HUES64 (cell line): ENCODE measurements at regions not wholly inside any gene's neighbourhood (a gene's known extent, or its start where the extent isn't known, plus 50 kb on each side); places are given as distances from the start of the nearest gene placed in this dataset.

Experiments used
- H3K27ac ChIP-seq: 2 replicates; pipeline ENCODE4 v1.7.0; 2013; ENCODE audit warnings: low read depth, low read length, inconsistent platforms
- H3K27me3 ChIP-seq: 2 replicates; pipeline ENCODE4 v1.6.1; 2013; ENCODE audit warnings: mild to moderate bottlenecking, low read length; ENCODE audit not compliant: insufficient read depth
- H3K36me3 ChIP-seq: 2 replicates; pipeline ENCODE4 v1.6.1; 2013; ENCODE audit warnings: mild to moderate bottlenecking, low read length; ENCODE audit not compliant: insufficient read depth
- H3K4me1 ChIP-seq: 2 replicates; pipeline ENCODE4 v1.6.1; 2013; ENCODE audit warnings: mild to moderate bottlenecking, low read length, moderate library complexity; ENCODE audit not compliant: insufficient read depth
- H3K4me3 ChIP-seq: 2 replicates; pipeline ENCODE4 v1.5.1; 2013; ENCODE audit warnings: mild to moderate bottlenecking, low read length, moderate library complexity
- H3K9ac ChIP-seq: 2 replicates; pipeline ENCODE4 v1.6.1; 2013; ENCODE audit warnings: mild to moderate bottlenecking, low read depth, low read length
- H3K9me3 ChIP-seq: 2 replicates; pipeline ENCODE4 v1.6.1; 2013; ENCODE audit warnings: low read depth, low read length; ENCODE audit not compliant: insufficient read depth
- WGBS: fragments of 150-250, 120-280 bp; methylation state at CpG from one replicate; pipeline ENCODE4 v1.1.7; 2013; ENCODE audit warnings: missing lambda C conversion rate; 5-methylcytosine and 5-hydroxymethylcytosine counted together

- H3K9ac ChIP-seq, result no peak overlapping the region
- H3K4me1 ChIP-seq, result no peaks in the 10 kb centered on the region
- no peaks in the 10 kb centered on the region for H3K36me3 ChIP-seq
- H3K27me3 ChIP-seq, result no peaks in the 10 kb centered on the region
- no peaks in the 10 kb centered on the region for H3K9me3 ChIP-seq
- H3K27ac ChIP-seq, result no peak overlapping the region
- WGBS, result 77% methylated on average over 8 of the region's 8 CpGs
- no peak overlapping the region for H3K4me3 ChIP-seq
Observed at GRCh38 chr18:78376046-78376445, 603.6 kb upstream of the SALL3 start.

GRCh38 chr18:78378403-78378802 is 601.2 kb upstream of the SALL3 start:
- 55% methylated on average over 7 of the region's 7 CpGs for WGBS
- Histone ChIP-seq H3K27ac (no peak overlapping the region), H3K9ac (no peak overlapping the region), H3K27me3 (no peaks in the 10 kb centered on the region), H3K36me3 (no peaks in the 10 kb centered on the region), H3K4me1 (no peaks in the 10 kb centered on the region), H3K4me3 (no peak overlapping the region), H3K9me3 (no peaks in the 10 kb centered on the region)

- H3K9ac ChIP-seq, result no peak overlapping the region
- no peak overlapping the region for H3K4me3 ChIP-seq
- H3K4me1 ChIP-seq, result no peaks in the 10 kb centered on the region
- no peaks in the 10 kb centered on the region for H3K27me3 ChIP-seq
- no peaks in the 10 kb centered on the region for H3K9me3 ChIP-seq
- no peak overlapping the region for H3K27ac ChIP-seq
- WGBS, result 93% methylated on average over 3 of the region's 3 CpGs
- no peaks in the 10 kb centered on the region for H3K36me3 ChIP-seq
Observed at GRCh38 chr18:78378983-78379382, 600.6 kb upstream of the SALL3 start.

GRCh38 chr18:78390348-78390951 is 589.2 kb upstream of the SALL3 start:
- 76% methylated on average over 34 of the region's 34 CpGs for WGBS
- H3K27ac ChIP-seq, result no peak overlapping the region
- H3K36me3 ChIP-seq, result no peaks in the 10 kb centered on the region
- H3K4me3 ChIP-seq, result no peak overlapping the region
- H3K4me1 ChIP-seq, result no peaks in the 10 kb centered on the region
- no peaks in the 10 kb centered on the region for H3K9me3 ChIP-seq
- H3K9ac ChIP-seq, result no peak overlapping the region
- H3K27me3 ChIP-seq, result no peaks in the 10 kb centered on the region

- Histone ChIP-seq H3K27ac (no peak overlapping the region), H3K9ac (no peak overlapping the region), H3K4me1 (no peaks in the 10 kb centered on the region), H3K9me3 (no peaks in the 10 kb centered on the region), H3K36me3 (no peaks in the 10 kb centered on the region), H3K4me3 (no peak overlapping the region), H3K27me3 (no peaks in the 10 kb centered on the region)
- 91% methylated on average over 33 of the region's 33 CpGs for WGBS
Observed at GRCh38 chr18:78390952-78391348, 588.7 kb upstream of the SALL3 start.

GRCh38 chr18:78393086-78393862 is 586.3 kb upstream of the SALL3 start:
- H3K9me3 ChIP-seq, result no peaks in the 10 kb centered on the region
- no peaks in the 10 kb centered on the region for H3K4me1 ChIP-seq
- no peak overlapping the region for H3K9ac ChIP-seq
- WGBS, result 93% methylated on average over 12 of the region's 14 CpGs
- no peak overlapping the region for H3K27ac ChIP-seq
- no peak overlapping the region for H3K4me3 ChIP-seq
- no peaks in the 10 kb centered on the region for H3K27me3 ChIP-seq
- no peaks in the 10 kb centered on the region for H3K36me3 ChIP-seq

GRCh38 chr18:78396077-78396476 is 583.5 kb upstream of the SALL3 start:
- Histone ChIP-seq H3K4me3 (no peak overlapping the region), H3K9ac (no peak overlapping the region), H3K36me3 (no peaks in the 10 kb centered on the region), H3K4me1 (no peaks in the 10 kb centered on the region), H3K27ac (no peak overlapping the region), H3K9me3 (no peaks in the 10 kb centered on the region), H3K27me3 (no peaks in the 10 kb centered on the region)
- WGBS, result 96% methylated on average over 16 of the region's 16 CpGs

- H3K36me3 ChIP-seq, result no peaks in the 10 kb centered on the region
- H3K4me3 ChIP-seq, result no peak overlapping the region
- no peak overlapping the region for H3K9ac ChIP-seq
- H3K9me3 ChIP-seq, result no peaks in the 10 kb centered on the region
- 83% methylated on average over 10 of the region's 10 CpGs for WGBS
- H3K4me1 ChIP-seq, result no peaks in the 10 kb centered on the region
- no peaks in the 10 kb centered on the region for H3K27me3 ChIP-seq
- H3K27ac ChIP-seq, result no peak overlapping the region
Observed at GRCh38 chr18:78396756-78397155, 582.9 kb upstream of the SALL3 start.

GRCh38 chr18:78399992-78400503 is 579.6 kb upstream of the SALL3 start:
- Histone ChIP-seq H3K27me3 (no peaks in the 10 kb centered on the region), H3K27ac (no peak overlapping the region), H3K9ac (no peak overlapping the region), H3K4me1 (no peaks in the 10 kb centered on the region), H3K4me3 (no peak overlapping the region), H3K36me3 (no peaks in the 10 kb centered on the region), H3K9me3 (no peaks in the 10 kb centered on the region)
- WGBS, result 95% methylated on average over 25 of the region's 25 CpGs

GRCh38 chr18:78402440-78402839 is 577.2 kb upstream of the SALL3 start:
- Histone ChIP-seq H3K9me3 (no peaks in the 10 kb centered on the region), H3K27me3 (no peaks in the 10 kb centered on the region), H3K4me3 (no peak overlapping the region), H3K36me3 (no peaks in the 10 kb centered on the region), H3K4me1 (no peaks in the 10 kb centered on the region), H3K9ac (no peak overlapping the region), H3K27ac (no peak overlapping the region)
- WGBS, result 94% methylated on average over 7 of the region's 7 CpGs

- no peak overlapping the region for H3K27ac ChIP-seq
- whole genome bisulfite sequencing, result 89% methylated on average over 7 of the region's 7 CpGs
- H3K4me3 ChIP-seq, result no peak overlapping the region
Observed at GRCh38 chr18:78402966-78403365, 576.7 kb upstream of the SALL3 start.

More at GRCh38 chr18:78402966-78403365, 576.7 kb upstream of the SALL3 start:
- Histone ChIP-seq H3K9ac (no peak overlapping the region), H3K9me3 (no peaks in the 10 kb centered on the region), H3K36me3 (no peaks in the 10 kb centered on the region), H3K27me3 (no peaks in the 10 kb centered on the region), H3K4me1 (no peaks in the 10 kb centered on the region)
